Activated CD8-positive, alpha-beta T cell treated with anti-CD3 and anti-CD28 coated beads, Interleukin-2, amount 10 ng/mL, durations not matched to agents 7 days and 5 days (primary cell): ENCODE measurements at regions not wholly inside any gene's neighbourhood (a gene's known extent, or its start where the extent isn't known, plus 50 kb on each side); places are given as distances from the start of the nearest gene placed in this dataset.

Experiments used
- ATAC-seq: fragments of 150-1000 bp; cut with Tn5 transposase; one replicate; pipeline ENCODE4 v1.10.0; 2021; ENCODE audit warnings: moderate library complexity
- CTCF ChIA-PET: fragments of 350-600 bp; sonication (Branson Sonifier 250); formaldehyde crosslinking; loops from one replicate; lab custom pipeline; 2021; ENCODE audit warnings: antibody characterized with exemption; lab: Charles Lee
- POLR2A ChIA-PET: fragments of 350-600 bp; sonication (Branson Sonifier 250); formaldehyde crosslinking; loops from one replicate; lab custom pipeline; 2021; ENCODE audit warnings: antibody characterized with exemption; lab: Charles Lee
- DNase-seq: peaks from one replicate; pipeline ENCODE4 v3.0.0-alpha.2; 2020
- H3K27ac Mint-ChIP-seq: one replicate; pipeline ENCODE4 v1.8.0; 2021; ENCODE audit warnings: mild to moderate bottlenecking, mixed read lengths
- H3K27me3 Mint-ChIP-seq: one replicate; pipeline ENCODE4 v1.8.0; 2021; ENCODE audit warnings: low read depth, mixed read lengths
- H3K36me3 Mint-ChIP-seq: one replicate; pipeline ENCODE4 v1.8.0; 2021; ENCODE audit warnings: low read depth, mixed read lengths
- H3K4me1 Mint-ChIP-seq: one replicate; pipeline ENCODE4 v1.8.0; 2021; ENCODE audit warnings: low read depth, mixed read lengths
- H3K4me3 Mint-ChIP-seq: one replicate; pipeline ENCODE4 v1.8.0; 2021; ENCODE audit warnings: mild to moderate bottlenecking, mixed read lengths
- H3K9me3 Mint-ChIP-seq: one replicate; pipeline ENCODE4 v1.8.0; 2022; ENCODE audit warnings: mixed read lengths; ENCODE audit not compliant: insufficient read depth

GRCh38 chr7:12870219-12870618 lies 182.8 kb downstream of the ARL4A start:
- Mint-ChIP-seq H3K27ac (no peak overlapping the region), H3K4me1 (no peaks in the 10 kb centered on the region), H3K9me3 (no peaks in the 10 kb centered on the region), H3K27me3 (no peaks in the 10 kb centered on the region), H3K36me3 (no peaks in the 10 kb centered on the region), H3K4me3 (no peak overlapping the region)
- ATAC-seq (no peak), DNase-seq (no peak)
- ChIA-PET POLR2A (no interaction called here), CTCF (no interaction called here)

DNA sequence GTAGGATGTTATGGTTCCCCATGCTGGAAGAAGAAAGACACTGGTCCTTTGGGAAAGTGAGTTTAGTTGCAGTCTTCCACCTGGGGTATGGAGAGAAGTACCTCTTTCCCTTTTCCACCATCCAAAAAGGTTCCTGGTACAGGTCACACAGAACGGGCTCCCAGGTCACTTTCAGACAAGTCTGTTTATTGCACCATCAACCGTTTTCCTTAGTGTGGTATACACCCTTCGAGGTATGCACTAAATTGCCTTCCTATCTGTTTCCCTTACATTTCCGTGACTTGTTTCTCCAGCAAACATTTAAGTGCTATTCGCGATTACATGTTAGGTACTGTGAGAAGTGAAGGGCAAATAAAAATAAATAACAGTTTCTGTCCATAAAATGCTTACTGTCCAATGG lies 185.1 kb downstream of the ARL4A start:
- H3K27me3 Mint-ChIP-seq = no peaks in the 10 kb centered on the region
- no peaks in the 10 kb centered on the region for H3K4me1 Mint-ChIP-seq
- DNase-seq (no peak), ATAC-seq (no peak)
- H3K27ac Mint-ChIP-seq = no peak overlapping the region
- ChIA-PET POLR2A (no interaction called here), CTCF (no interaction called here)
- no peaks in the 10 kb centered on the region for H3K9me3 Mint-ChIP-seq
- no peak overlapping the region for H3K4me3 Mint-ChIP-seq
- H3K36me3 Mint-ChIP-seq = no peaks in the 10 kb centered on the region

DNA sequence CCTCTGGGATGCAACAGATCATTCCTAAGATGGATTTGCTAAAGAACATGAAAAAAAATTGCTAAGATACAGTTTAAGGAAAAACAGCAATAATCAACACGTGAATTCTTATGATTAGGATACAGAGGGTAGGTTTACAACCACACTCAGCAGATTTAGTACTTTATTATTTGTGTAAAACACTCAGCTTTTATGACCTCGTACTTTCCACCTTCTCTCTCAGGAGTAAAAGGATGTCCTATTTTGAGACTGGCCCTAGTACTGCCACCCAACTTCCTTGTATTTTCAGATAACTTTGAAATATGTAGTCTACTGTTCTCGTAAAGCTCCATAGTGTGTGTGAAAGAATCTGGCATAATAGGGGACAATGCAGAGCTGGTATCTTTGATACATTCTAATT lies 186.1 kb downstream of the ARL4A start:
- H3K36me3 Mint-ChIP-seq = no peaks in the 10 kb centered on the region
- DNase-seq (no peak), ATAC-seq (no peak)
- H3K27ac Mint-ChIP-seq = no peak overlapping the region
- no peak overlapping the region for H3K4me3 Mint-ChIP-seq
- ChIA-PET POLR2A (no interaction called here), CTCF (no interaction called here)
- no peaks in the 10 kb centered on the region for H3K4me1 Mint-ChIP-seq
- H3K9me3 Mint-ChIP-seq = no peaks in the 10 kb centered on the region
- no peaks in the 10 kb centered on the region for H3K27me3 Mint-ChIP-seq

DNA sequence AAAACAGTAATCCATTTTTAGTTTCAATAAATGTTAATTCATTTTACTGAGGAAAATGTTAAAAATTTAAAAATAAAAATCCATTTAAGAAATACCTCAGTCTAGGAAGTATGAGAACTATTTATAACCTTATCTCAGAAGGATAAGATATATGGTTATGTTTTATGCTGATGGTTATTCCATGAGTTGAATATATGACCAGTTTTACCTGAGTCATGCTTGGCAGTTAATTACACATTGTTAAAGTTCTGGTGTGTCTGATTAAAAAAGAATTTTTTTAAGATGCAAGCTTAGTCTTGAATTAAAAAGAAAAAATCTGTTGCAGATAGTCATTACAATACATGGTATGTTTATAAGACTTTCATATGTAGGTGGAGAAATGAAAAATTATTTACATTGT lies 191.7 kb downstream of the ARL4A start:
- no peak overlapping the region for H3K4me3 Mint-ChIP-seq
- peaks cover 3% of the 10 kb centered on the region for H3K27me3 Mint-ChIP-seq
- DNase-seq (no peak), ATAC-seq (no peak)
- H3K36me3 Mint-ChIP-seq = no peaks in the 10 kb centered on the region
- ChIA-PET POLR2A (no interaction called here), CTCF (no interaction called here)
- H3K27ac Mint-ChIP-seq = no peak overlapping the region
- no peaks in the 10 kb centered on the region for H3K4me1 Mint-ChIP-seq
- no peaks in the 10 kb centered on the region for H3K9me3 Mint-ChIP-seq

DNA sequence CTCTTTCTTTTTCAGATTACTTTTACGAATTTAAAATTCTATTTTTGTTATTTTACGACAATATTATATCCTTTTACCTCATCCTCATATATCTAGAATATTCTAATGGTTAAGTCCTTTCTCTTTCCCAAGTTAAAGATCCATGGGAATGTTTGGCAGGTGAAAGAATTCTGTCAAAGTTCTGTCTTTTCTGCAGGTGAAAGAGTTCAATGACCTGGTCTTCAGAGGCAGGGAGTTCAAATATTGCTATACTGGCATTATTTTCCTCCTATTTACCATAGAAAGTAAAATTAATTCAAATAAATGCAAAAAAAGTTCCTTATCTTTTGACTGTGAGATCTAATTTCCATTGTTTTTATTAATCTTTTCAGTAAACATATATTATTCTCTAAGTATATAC lies 194.3 kb downstream of the ARL4A start:
- CTCF ChIA-PET = no interaction called here
- Mint-ChIP-seq H3K4me1 (no peaks in the 10 kb centered on the region), H3K4me3 (no peak overlapping the region), H3K27ac (no peak overlapping the region), H3K36me3 (no peaks in the 10 kb centered on the region), H3K27me3 (peaks cover 3% of the 10 kb centered on the region), H3K9me3 (no peaks in the 10 kb centered on the region)
- ATAC-seq = no peak
- POLR2A ChIA-PET = no interaction called here
- no peak for DNase-seq

GRCh38 chr7:12882710-12883109 lies 195.3 kb downstream of the ARL4A start:
- Mint-ChIP-seq H3K27ac (no peak overlapping the region), H3K9me3 (no peaks in the 10 kb centered on the region), H3K27me3 (peaks cover 3% of the 10 kb centered on the region), H3K4me1 (no peaks in the 10 kb centered on the region), H3K36me3 (no peaks in the 10 kb centered on the region), H3K4me3 (no peak overlapping the region)
- ATAC-seq (no peak), DNase-seq (no peak)
- ChIA-PET CTCF (no interaction called here), POLR2A (no interaction called here)

DNA sequence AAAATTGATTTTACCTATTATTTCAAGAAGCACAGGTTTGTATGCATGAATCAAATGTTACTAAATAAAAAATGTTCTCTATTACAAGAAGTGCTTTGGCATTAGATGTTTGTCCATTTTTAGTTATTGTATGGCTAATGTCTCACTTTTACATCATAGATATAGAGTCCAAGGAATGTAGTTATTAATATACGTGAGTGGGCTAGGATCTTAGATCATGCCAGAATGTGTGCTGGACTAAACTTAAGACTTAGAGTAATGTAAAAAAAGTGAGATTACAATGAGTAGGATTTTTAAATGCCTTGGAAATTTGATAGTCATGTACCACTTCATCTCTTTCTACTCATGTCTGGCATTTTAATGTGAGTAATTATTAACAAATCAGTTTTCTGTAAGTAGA lies 196.6 kb downstream of the ARL4A start:
- H3K27ac Mint-ChIP-seq = no peak overlapping the region
- POLR2A ChIA-PET = no interaction called here
- no peak overlapping the region for H3K4me3 Mint-ChIP-seq
- no peak for DNase-seq
- no peak for ATAC-seq
- no peaks in the 10 kb centered on the region for H3K4me1 Mint-ChIP-seq
- no peaks in the 10 kb centered on the region for H3K9me3 Mint-ChIP-seq
- H3K27me3 Mint-ChIP-seq = peaks cover 3% of the 10 kb centered on the region
- CTCF ChIA-PET = no interaction called here
- H3K36me3 Mint-ChIP-seq = no peaks in the 10 kb centered on the region

DNA sequence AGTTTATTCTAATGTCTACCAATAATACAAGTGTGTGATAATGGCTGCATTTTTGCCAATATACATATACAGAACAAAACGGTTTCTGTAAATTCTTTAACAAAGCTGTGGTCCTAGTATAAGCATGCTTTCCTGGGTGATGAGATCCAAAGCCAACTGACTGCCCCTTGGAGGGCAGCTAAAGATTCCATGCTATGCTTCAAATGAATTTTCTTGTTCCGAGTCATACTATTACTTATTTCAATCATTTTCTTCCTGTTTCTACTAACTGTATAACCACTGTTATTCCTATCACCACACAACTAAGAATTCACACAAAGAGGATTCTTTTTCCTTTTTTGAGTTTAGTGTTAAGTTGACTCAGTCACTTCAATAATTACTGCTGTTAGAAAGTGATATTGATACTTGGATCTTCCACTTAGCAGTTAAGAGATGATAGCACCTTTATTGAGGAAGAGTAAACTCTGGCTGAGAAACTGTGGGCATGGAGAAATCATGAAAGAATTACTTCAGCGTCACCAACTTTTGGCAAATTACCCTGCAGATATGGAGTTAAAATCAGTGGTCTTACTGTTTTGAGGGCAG lies 197.5 kb downstream of the ARL4A start:
- ATAC-seq (no peak), DNase-seq (no peak)
- peaks cover 3% of the 10 kb centered on the region for H3K27me3 Mint-ChIP-seq
- CTCF ChIA-PET = no interaction called here
- H3K4me3 Mint-ChIP-seq = no peak overlapping the region
- H3K9me3 Mint-ChIP-seq = no peaks in the 10 kb centered on the region
- POLR2A ChIA-PET = no interaction called here
- no peak overlapping the region for H3K27ac Mint-ChIP-seq
- no peaks in the 10 kb centered on the region for H3K36me3 Mint-ChIP-seq
- no peaks in the 10 kb centered on the region for H3K4me1 Mint-ChIP-seq

GRCh38 chr7:12888717-12889116 lies 201.3 kb downstream of the ARL4A start:
- Mint-ChIP-seq H3K4me3 (no peak overlapping the region), H3K9me3 (no peaks in the 10 kb centered on the region), H3K4me1 (no peaks in the 10 kb centered on the region), H3K27me3 (no peaks in the 10 kb centered on the region), H3K27ac (no peak overlapping the region), H3K36me3 (no peaks in the 10 kb centered on the region)
- ChIA-PET POLR2A (no interaction called here), CTCF (no interaction called here)
- ATAC-seq = no peak
- no peak for DNase-seq

DNA sequence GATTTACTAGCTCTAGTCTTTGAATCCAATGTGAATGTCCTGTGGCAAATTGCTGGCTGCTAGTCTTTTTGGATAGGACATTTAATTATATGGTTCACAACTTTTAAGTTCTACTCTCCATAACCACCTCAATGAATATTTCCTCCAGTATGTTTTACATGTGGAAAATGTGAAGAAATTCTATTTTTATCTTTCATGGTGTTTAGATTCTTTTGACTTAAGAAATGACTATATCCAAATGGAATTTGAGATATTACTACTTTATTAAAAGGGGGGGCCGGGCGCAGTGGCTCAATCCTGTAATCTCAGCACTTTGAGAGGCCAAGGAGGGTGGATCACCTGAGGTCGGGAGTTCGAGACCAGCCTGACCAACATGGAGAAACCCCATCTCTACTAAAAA lies 202.0 kb downstream of the ARL4A start:
- CTCF ChIA-PET = no interaction called here

DNA sequence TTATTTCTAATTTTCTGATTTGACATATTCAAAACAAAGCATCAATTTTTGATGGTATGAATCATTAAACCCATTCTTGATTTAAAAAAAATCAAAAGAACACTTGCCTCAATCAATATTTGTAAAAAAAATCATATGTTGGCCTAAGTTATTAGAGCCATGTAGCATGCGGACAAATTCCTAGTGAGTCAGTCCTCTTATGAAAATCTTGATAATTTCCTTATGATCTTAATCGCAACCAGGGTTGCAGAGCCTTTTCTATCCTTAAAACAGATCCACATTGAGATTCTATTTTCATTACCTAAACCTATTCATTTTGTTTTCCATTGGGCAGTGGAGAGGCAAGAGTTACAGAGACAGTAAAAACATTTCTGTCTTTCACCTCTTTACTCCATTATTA lies 203.2 kb downstream of the ARL4A start:
- Mint-ChIP-seq H3K27ac (no peak overlapping the region), H3K27me3 (no peaks in the 10 kb centered on the region), H3K4me3 (no peak overlapping the region), H3K36me3 (no peaks in the 10 kb centered on the region), H3K9me3 (no peaks in the 10 kb centered on the region), H3K4me1 (no peaks in the 10 kb centered on the region)
- ATAC-seq (no peak), DNase-seq (no peak)
- ChIA-PET CTCF (no interaction called here), POLR2A (no interaction called here)

More for the DNA sequence above, 202.0 kb downstream of the ARL4A start:
- no peaks in the 10 kb centered on the region for H3K4me1 Mint-ChIP-seq
- DNase-seq (no peak), ATAC-seq (no peak)
- H3K4me3 Mint-ChIP-seq = no peak overlapping the region
- no peak overlapping the region for H3K27ac Mint-ChIP-seq
- H3K9me3 Mint-ChIP-seq = no peaks in the 10 kb centered on the region
- no peaks in the 10 kb centered on the region for H3K27me3 Mint-ChIP-seq
- H3K36me3 Mint-ChIP-seq = no peaks in the 10 kb centered on the region
- POLR2A ChIA-PET = no interaction called here

DNA sequence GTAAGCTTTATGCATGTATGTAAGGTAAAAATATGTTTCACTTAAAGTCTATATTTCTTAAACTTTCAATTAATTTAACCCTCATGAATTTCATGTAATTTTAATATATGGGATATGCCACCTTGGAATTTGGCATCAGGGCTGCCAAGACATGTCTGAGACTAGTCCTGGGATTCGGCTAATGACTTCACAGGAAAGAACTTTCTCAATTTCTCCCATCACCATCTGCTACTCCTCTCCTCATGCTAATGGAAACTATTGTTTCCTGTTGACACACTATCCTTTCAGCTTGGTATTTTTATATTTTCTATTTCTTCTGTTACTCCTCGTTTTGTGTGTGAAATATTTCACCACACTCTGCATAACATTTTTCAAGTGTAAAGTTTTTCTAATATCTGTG lies 205.9 kb downstream of the ARL4A start:
- Mint-ChIP-seq H3K27ac (no peak overlapping the region), H3K4me1 (no peaks in the 10 kb centered on the region), H3K4me3 (no peak overlapping the region), H3K36me3 (no peaks in the 10 kb centered on the region), H3K27me3 (no peaks in the 10 kb centered on the region), H3K9me3 (no peaks in the 10 kb centered on the region)
- POLR2A ChIA-PET = no interaction called here
- DNase-seq (no peak), ATAC-seq (no peak)
- CTCF ChIA-PET = no interaction called here

DNA sequence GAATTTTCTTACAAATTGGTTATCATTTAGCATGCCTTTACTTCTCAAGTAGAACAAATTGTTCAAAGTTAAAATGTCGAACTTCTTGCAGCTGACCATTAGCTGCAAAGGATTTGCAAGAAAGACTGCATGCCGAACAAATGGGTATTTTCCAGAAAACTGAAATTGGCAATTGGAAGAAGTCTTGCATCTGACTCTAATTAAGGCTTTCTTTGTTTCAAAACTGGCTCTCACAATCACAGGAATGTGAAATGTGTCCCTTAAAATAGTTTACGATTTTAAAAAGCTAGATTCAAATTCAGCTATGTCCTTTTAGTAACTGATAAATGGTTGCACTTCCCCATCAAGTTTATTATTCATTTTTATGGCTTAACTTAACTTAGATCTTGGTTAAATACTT lies 207.9 kb downstream of the ARL4A start:
- Mint-ChIP-seq H3K27ac (no peak overlapping the region), H3K4me3 (no peak overlapping the region), H3K4me1 (no peaks in the 10 kb centered on the region), H3K9me3 (no peaks in the 10 kb centered on the region), H3K27me3 (no peaks in the 10 kb centered on the region), H3K36me3 (no peaks in the 10 kb centered on the region)
- ATAC-seq (no peak), DNase-seq (no peak)
- POLR2A ChIA-PET = no interaction called here
- CTCF ChIA-PET = no interaction called here
